Mesenchymal stem cell (in vitro differentiated cells and primary cell): ENCODE measurements at regions not wholly inside any gene's neighbourhood (a gene's known extent, or its start where the extent isn't known, plus 50 kb on each side); places are given as distances from the start of the nearest gene placed in this dataset.

Experiments used
- DNase-seq: peaks from one replicate; pipeline ENCODE4 v3.0.0-alpha.2; 2013
- H2AFZ ChIP-seq: one replicate; pipeline ENCODE4 v1.6.1; 2013; ENCODE audit warnings: low read depth, mild to moderate bottlenecking, control low read depth, inconsistent platforms, low read length, moderate library complexity
- H2AK5ac ChIP-seq: 2 replicates; pipeline ENCODE4 v1.6.1; 2013; ENCODE audit warnings: low read length, moderate library complexity, mild to moderate bottlenecking, inconsistent platforms; ENCODE audit not compliant: severe bottlenecking
- H2BK120ac ChIP-seq: one replicate; pipeline ENCODE4 v1.6.1; 2013; ENCODE audit warnings: low read depth, mild to moderate bottlenecking, inconsistent platforms, low read length, moderate library complexity
- H2BK12ac ChIP-seq, 2 experiments: one replicate each; pipeline ENCODE4 v1.6.1; 2013; ENCODE audit warnings: inconsistent platforms in 2 of 2, low read length in 2 of 2, mild to moderate bottlenecking in 2 of 2, moderate library complexity in 2 of 2, control low read depth in 1 of 2
- H2BK15ac ChIP-seq: one replicate; pipeline ENCODE4 v1.6.1; 2013; ENCODE audit warnings: mild to moderate bottlenecking, low read depth, inconsistent platforms; ENCODE audit not compliant: poor library complexity, severe bottlenecking
- H2BK5ac ChIP-seq: 2 replicates; pipeline ENCODE4 v1.6.1; 2013; ENCODE audit warnings: low read depth, mild to moderate bottlenecking, low read length, control low read depth, inconsistent platforms; ENCODE audit not compliant: poor library complexity, severe bottlenecking
- H3K14ac ChIP-seq, 2 experiments: one replicate each; pipeline ENCODE4 v1.6.1; 2013; ENCODE audit warnings: inconsistent platforms in 2 of 2, low read length in 2 of 2, control low read depth in 1 of 2, mild to moderate bottlenecking in 1 of 2, moderate library complexity in 1 of 2
- H3K18ac ChIP-seq, 2 experiments: one replicate each; pipeline ENCODE4 v1.6.1; 2013; ENCODE audit warnings: inconsistent platforms in 2 of 2, low read length in 2 of 2, control low read depth in 1 of 2, low read depth in 1 of 2, mild to moderate bottlenecking in 1 of 2
- H3K23ac ChIP-seq, 2 experiments: one replicate each; pipeline ENCODE4 v1.6.1; 2013; ENCODE audit warnings: inconsistent platforms in 2 of 2, low read length in 2 of 2, mild to moderate bottlenecking in 2 of 2, moderate library complexity in 2 of 2, control low read depth in 1 of 2
- H3K27ac ChIP-seq: 2 replicates; pipeline ENCODE4 v1.5.1; 2013; ENCODE audit warnings: mild to moderate bottlenecking, moderate library complexity, low read length, control low read depth, inconsistent platforms; ENCODE audit not compliant: poor library complexity, severe bottlenecking
- H3K27me3 ChIP-seq, 2 experiments: 2 replicates each; pipeline versions ENCODE4 v1.6.1 to v1.7.0; 2013; ENCODE audit warnings: low read length in 2 of 2, mild to moderate bottlenecking in 2 of 2, moderate library complexity in 2 of 2, control low read depth in 1 of 2, inconsistent platforms in 1 of 2; ENCODE audit not compliant: control insufficient read depth in 1 of 2, insufficient read depth in 1 of 2
- H3K36me3 ChIP-seq, 2 experiments: 2 replicates each; pipeline versions ENCODE4 v1.6.1 to v1.7.0; 2013; ENCODE audit warnings: low read length in 2 of 2, control low read depth in 1 of 2, inconsistent platforms in 1 of 2, low read depth in 1 of 2, mild to moderate bottlenecking in 1 of 2; ENCODE audit not compliant: insufficient read depth in 2 of 2, control insufficient read depth in 1 of 2
- H3K4ac ChIP-seq, 2 experiments: one replicate each; pipeline ENCODE4 v1.6.1; 2013; ENCODE audit warnings: inconsistent platforms in 2 of 2, low read length in 2 of 2, mild to moderate bottlenecking in 2 of 2, moderate library complexity in 2 of 2, control low read depth in 1 of 2, low read depth in 1 of 2
- H3K4me1 ChIP-seq: 2 replicates; pipeline ENCODE4 v1.6.1; 2013; ENCODE audit warnings: low read depth, low read length, control low read depth; ENCODE audit not compliant: control insufficient read depth, insufficient read depth
- H3K4me2 ChIP-seq: 2 replicates; pipeline ENCODE4 v1.6.1; 2013; ENCODE audit warnings: low read length, mild to moderate bottlenecking, inconsistent platforms; ENCODE audit not compliant: poor library complexity, severe bottlenecking
- H3K4me3 ChIP-seq, 2 experiments: 2 replicates each; pipeline versions ENCODE4 v1.5.1 to v1.7.0; 2013; ENCODE audit warnings: low read length in 2 of 2, mild to moderate bottlenecking in 2 of 2, control low read depth in 1 of 2, low read depth in 1 of 2; ENCODE audit not compliant: insufficient read depth in 1 of 2
- H3K79me1 ChIP-seq: replicated peaks from 2 replicates; pipeline ENCODE4 v1.6.1; 2013; ENCODE audit warnings: mild to moderate bottlenecking, control low read depth, low read length, inconsistent platforms; ENCODE audit not compliant: poor library complexity, severe bottlenecking
- H3K9ac ChIP-seq: 2 replicates; pipeline ENCODE4 v1.7.0; 2013; ENCODE audit warnings: mild to moderate bottlenecking, low read length, moderate library complexity
- H3K9me3 ChIP-seq: 2 replicates; pipeline ENCODE4 v1.7.0; 2013; ENCODE audit warnings: mild to moderate bottlenecking, low read length; ENCODE audit not compliant: control insufficient read depth
- H4K8ac ChIP-seq: one replicate; pipeline ENCODE4 v1.6.1; 2013; ENCODE audit warnings: inconsistent platforms, mild to moderate bottlenecking, low read length, moderate library complexity
- H4K91ac ChIP-seq: one replicate; pipeline ENCODE4 v1.6.1; 2013; ENCODE audit warnings: mild to moderate bottlenecking, low read length, inconsistent platforms
- WGBS: methylation state at CpG from one replicate; pipeline ENCODE4 v1.1.7; 2013; ENCODE audit warnings: mixed read lengths; 5-methylcytosine and 5-hydroxymethylcytosine counted together

- Histone ChIP-seq H3K36me3 (no peaks in the 10 kb centered on the region), H3K23ac (no peak overlapping the region), H3K4me2 (no peak overlapping the region), H3K18ac (no peak overlapping the region), H2BK12ac (no peak overlapping the region), H3K27me3 (peaks cover 0 to 4% of the 10 kb centered on the region in 2 experiments), H2BK15ac (no peak overlapping the region), H2BK5ac (no peak overlapping the region), H2BK120ac (no peak overlapping the region), H3K4ac (no peak overlapping the region), H4K91ac (no peak overlapping the region), H2AFZ (no peak overlapping the region), H2AK5ac (no peak overlapping the region), H3K79me1 (no peaks in the 10 kb centered on the region), H3K14ac (no peak overlapping the region), H3K9ac (no peak overlapping the region), H3K9me3 (peaks cover 10% of the 10 kb centered on the region), H3K4me1 (no peaks in the 10 kb centered on the region), H3K4me3 (no peak overlapping the region), H4K8ac (no peak overlapping the region), H3K27ac (no peak overlapping the region)
- no peak for DNase-seq
- WGBS: 89% methylated on average over 8 of the region's 10 CpGs
Measured at GRCh38 chr16:9203956-9204355, 112.5 kb downstream of the HAPSTR1 start.

DNA sequence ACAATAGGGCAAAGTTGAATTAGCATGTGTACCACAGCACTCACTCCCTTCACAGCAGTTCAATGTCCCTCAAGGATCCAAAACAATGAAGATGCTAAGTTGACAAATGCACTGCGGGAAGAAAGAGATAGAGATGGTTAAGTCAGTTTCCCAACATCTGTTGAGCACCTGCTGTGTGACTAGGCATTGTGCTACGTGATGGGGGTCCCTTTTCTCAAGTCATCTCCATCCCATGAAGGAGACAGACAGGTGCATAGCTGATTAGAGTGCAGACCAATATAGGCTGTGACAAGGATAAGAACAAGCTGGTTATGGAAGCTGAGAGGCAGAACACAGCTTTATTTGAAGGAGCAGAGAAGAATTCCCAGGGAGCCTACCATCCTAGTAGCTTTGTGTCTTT, 114.2 kb downstream of the HAPSTR1 start:
- Histone ChIP-seq H3K9ac (no peak overlapping the region), H2BK120ac (no peak overlapping the region), H3K4me1 (no peaks in the 10 kb centered on the region), H2BK15ac (no peak overlapping the region), H3K14ac (no peak overlapping the region), H4K91ac (no peak overlapping the region), H3K27me3 (peaks cover 0 to 4% of the 10 kb centered on the region in 2 experiments), H3K4me3 (no peak overlapping the region), H2BK5ac (no peak overlapping the region), H3K23ac (no peak overlapping the region), H3K18ac (no peak overlapping the region), H4K8ac (no peak overlapping the region), H3K36me3 (no peaks in the 10 kb centered on the region), H2BK12ac (no peak overlapping the region), H3K4me2 (no peak overlapping the region), H3K9me3 (peaks cover 7% of the 10 kb centered on the region), H3K27ac (no peak overlapping the region), H3K79me1 (no peaks in the 10 kb centered on the region), H2AK5ac (no peak overlapping the region), H2AFZ (no peak overlapping the region), H3K4ac (no peak overlapping the region)
- 42% methylated on average over 2 of the region's 2 CpGs for WGBS
- no peak for DNase-seq

DNA sequence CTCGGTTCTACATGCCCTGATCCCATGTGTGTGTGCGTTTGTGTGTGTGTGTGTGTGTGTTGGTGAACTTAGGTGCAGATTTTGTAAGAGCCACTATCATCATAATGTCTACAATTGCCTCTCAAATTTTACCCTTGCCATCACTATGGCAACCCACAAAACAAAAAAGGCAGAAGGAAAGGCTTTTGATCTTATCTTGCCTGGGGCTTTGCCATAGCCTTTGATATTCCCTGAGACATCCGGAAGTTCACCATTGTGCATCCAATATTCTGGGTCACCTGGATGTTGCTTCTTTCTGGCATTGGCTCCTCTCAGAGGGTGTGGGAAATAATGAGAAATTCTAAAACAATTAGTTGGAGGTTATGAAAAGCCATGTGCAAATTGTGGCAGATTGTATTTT, 114.7 kb downstream of the HAPSTR1 start:
- WGBS: 91% methylated on average over 1 of the region's 3 CpGs

GRCh38 chr16:9212621-9213020, 121.2 kb downstream of the HAPSTR1 start:
- 70% methylated on average over 5 of the region's 5 CpGs for WGBS
- H3K36me3 ChIP-seq: no peaks in the 10 kb centered on the region
- no peaks in the 10 kb centered on the region for H3K9me3 ChIP-seq
- no peak overlapping the region for H3K4me2 ChIP-seq
- H4K8ac ChIP-seq: no peak overlapping the region
- no peak overlapping the region for H2BK15ac ChIP-seq
- no peak overlapping the region for H2BK12ac ChIP-seq
- H3K23ac ChIP-seq: no peak overlapping the region
- no peak overlapping the region for H2AFZ ChIP-seq
- H3K27ac ChIP-seq: no peak overlapping the region
- no peaks in the 10 kb centered on the region for H3K79me1 ChIP-seq
- no peak overlapping the region for H3K4me3 ChIP-seq
- H3K9ac ChIP-seq: no peak overlapping the region
- no peak overlapping the region for H2BK120ac ChIP-seq
- no peak overlapping the region for H3K14ac ChIP-seq
- no peak overlapping the region for H3K4ac ChIP-seq
- H4K91ac ChIP-seq: no peak overlapping the region
- no peak overlapping the region for H2BK5ac ChIP-seq
- H3K4me1 ChIP-seq: no peaks in the 10 kb centered on the region
- no peak for DNase-seq
- no peak overlapping the region for H3K18ac ChIP-seq
- peaks cover 0 to 15% of the 10 kb centered on the region in 2 experiments for H3K27me3 ChIP-seq
- H2AK5ac ChIP-seq: no peak overlapping the region

More for the DNA sequence above, 114.7 kb downstream of the HAPSTR1 start:
- H4K8ac ChIP-seq: no peak overlapping the region
- no peak overlapping the region for H3K4ac ChIP-seq
- H3K18ac ChIP-seq: no peak overlapping the region
- H3K4me3 ChIP-seq: no peak overlapping the region
- no peak overlapping the region for H3K9ac ChIP-seq
- peaks cover 2% of the 10 kb centered on the region for H3K9me3 ChIP-seq
- peaks cover 0 to 9% of the 10 kb centered on the region in 2 experiments for H3K27me3 ChIP-seq
- H2BK12ac ChIP-seq: no peak overlapping the region
- no peak overlapping the region for H2BK5ac ChIP-seq
- H3K36me3 ChIP-seq: no peaks in the 10 kb centered on the region
- H2BK120ac ChIP-seq: no peak overlapping the region
- no peak overlapping the region for H2AFZ ChIP-seq
- no peak overlapping the region for H4K91ac ChIP-seq
- H2AK5ac ChIP-seq: no peak overlapping the region
- no peak overlapping the region for H3K4me2 ChIP-seq
- DNase-seq: no peak
- no peak overlapping the region for H3K27ac ChIP-seq
- no peaks in the 10 kb centered on the region for H3K79me1 ChIP-seq
- no peak overlapping the region for H3K23ac ChIP-seq
- no peaks in the 10 kb centered on the region for H3K4me1 ChIP-seq
- no peak overlapping the region for H3K14ac ChIP-seq
- H2BK15ac ChIP-seq: no peak overlapping the region
